MV-4-11 (cell line): ENCODE measurements at regions not wholly inside any gene's neighbourhood (a gene's known extent, or its start where the extent isn't known, plus 50 kb on each side); places are given as distances from the start of the nearest gene placed in this dataset.

Experiments
- DNase-seq: peaks from one replicate; lab custom pipeline; 2025; lab: John Stamatoyannopoulos, UW

DNA sequence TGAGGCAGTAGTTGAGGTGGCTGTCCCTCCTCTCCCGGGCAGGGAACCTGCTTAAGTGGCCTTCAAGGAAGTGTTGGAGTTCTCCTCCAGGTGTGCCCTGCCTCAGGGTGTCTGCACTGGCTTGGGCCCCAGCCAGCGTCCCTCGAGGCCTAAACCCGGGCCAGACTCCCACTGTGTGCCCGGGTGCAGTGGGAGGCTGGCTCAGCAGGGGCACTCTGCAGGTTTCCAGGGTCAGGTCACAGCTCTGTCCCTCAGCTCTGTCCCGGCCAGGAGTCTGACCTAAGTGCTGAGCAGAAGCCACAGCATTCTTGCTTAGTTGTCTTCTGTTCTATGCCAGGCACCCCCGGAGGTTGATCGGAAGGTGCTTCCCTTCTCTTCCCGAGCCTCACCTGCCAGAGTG, 69.0 kb upstream of the OTOS start:
- DNase-seq = no peak

DNA sequence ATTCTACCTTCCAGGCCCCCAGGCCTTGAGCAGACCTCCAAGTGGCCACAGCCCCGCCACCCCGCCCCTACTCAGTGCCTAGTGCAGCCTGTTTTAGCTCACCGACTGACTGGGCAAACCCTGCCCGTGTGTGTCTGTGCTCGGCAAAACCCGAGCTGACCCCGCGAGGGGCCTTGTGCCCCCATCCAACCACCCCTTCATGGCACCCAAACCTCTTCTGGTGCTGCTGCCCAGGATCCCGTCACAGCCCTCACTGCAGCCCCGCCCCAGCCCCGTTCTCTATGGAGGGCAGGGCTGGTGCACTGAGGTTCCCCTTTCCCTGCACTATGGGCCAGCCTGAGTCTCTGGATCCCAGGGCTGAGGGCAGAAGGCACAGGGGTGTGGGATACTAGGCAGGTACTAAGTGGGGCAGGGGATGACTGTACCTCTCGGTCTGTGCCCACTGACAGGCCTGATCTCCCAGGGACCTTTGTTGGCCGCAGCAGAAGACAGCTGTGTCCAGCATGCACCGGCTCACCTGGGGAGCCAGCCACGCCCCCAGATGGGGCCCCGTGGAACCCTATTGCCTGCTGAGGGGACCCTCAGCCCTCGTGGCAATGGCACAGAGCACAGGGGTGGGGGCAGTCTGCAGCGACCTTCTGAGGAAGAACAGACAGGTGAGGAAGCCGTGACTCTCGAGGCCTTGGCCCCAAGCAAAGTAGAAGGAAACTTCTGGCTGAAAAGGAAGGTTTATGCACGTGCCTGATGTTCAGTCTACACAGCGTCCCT, 69.9 kb upstream of the OTOS start:
- DNase-seq = no peak

DNA sequence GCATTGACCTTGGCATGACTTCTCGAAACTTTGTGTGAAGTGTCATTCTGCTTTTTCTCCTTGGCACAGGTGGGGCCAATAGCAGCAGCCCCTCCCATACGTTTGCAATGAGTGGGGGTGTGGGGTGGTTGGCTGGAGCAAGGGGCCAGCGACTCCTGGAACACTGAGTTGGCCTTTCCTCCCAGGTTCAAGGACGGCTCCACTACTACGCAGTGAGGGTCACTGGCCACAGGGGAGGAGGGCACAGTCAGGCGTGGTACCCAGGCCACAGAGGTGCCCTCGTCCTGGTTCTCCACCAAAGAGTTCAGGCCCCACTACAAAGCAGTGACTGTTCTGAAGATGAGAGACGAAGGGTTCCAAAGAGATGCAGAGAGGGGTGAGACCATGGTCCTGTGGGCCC, 70.6 kb upstream of the OTOS start:
- no peak for DNase-seq

DNA sequence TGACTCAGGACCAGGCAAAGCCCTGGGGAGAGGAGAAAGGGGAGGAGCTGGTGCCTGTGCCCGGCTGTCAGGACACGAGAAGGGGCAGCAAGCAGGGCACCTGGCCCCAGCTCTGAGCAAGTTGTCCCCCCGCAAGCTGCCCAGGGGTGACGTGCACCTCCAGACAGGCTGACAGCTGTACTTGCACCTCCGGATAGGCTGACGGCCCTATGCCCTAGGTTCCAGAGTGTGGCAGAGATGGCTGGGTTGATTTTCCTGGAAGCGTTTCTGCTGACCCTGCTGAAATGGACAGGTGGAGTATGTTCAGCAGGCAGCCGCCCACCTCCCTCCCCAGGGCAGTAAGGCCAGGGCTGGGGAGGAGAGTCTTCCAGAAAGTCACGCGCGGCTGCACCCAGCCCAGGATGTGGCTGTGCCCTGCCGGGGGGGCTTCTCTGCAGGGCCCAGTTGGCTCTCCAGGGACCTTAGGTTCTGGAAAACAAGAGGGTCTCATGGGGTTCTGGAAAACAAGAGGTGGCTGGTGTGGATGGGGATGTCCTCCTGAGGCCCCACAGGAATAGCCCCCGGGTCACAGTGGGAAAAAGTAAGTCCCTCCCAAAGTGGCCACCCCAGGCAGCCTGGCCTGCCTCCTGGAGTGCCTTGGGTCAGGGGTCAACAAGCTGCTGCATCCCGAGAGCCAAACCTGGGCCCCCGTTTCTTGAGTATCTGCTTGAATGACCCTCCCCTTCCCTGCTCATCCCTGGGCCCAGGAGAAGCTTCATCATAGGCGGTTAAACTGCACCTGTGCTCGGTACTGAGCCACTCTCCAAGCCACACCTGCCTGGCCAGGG, 71.4 kb upstream of the OTOS start:
- DNase-seq = no peak

DNA sequence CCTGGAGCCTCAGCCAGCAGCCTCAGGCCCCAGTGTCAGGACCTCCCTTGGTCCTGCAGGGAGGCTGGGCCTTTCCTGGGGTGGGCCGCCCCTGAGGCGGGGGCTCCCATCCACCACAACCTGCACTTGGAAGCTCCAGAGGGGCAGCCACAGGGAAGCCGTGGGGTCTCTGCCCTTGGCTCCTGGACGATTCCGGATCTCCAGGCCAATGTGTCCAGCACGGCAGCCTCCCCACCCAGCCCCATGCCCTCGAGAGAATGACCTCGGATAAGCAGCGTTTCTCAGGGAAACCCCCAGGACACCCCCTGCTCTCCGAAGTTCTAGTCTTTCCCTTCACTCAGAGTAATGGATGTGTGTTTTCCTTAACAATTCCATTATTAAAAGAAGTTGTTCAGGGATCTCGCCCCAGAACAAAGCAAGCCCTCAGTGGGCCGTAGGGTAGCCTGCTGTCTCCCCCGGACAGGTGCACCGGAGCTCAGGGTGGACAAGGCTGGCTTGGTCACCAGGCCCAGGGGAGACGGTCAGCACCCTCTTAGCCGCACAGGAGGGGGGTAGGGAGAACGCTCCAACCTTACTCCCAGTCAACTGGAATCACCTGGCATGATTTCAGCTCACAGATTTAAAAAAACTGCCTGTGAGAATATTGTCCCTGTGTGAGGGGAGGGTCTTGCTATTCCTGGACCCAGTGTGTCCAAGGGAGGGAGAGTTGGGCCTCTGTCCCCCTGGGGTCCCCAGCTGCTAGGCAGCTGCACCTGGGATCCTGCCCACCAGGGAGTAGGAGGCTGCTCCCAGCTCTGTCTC, 72.2 kb upstream of the OTOS start:
- DNase-seq = no peak

DNA sequence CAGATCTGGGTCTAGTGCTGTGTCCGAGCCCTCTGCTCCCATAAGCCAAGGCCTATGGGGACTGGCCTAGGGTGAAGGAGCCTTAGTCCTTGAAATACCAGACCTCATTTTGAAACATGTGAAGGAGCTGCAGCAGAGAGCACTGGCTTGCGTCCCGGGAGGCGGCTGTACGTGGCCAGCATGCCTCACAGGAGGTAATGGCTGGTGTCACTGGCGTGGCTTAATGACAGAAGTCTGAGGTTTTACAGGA, 72.7 kb upstream of the OTOS start:
- no peak for DNase-seq

DNA sequence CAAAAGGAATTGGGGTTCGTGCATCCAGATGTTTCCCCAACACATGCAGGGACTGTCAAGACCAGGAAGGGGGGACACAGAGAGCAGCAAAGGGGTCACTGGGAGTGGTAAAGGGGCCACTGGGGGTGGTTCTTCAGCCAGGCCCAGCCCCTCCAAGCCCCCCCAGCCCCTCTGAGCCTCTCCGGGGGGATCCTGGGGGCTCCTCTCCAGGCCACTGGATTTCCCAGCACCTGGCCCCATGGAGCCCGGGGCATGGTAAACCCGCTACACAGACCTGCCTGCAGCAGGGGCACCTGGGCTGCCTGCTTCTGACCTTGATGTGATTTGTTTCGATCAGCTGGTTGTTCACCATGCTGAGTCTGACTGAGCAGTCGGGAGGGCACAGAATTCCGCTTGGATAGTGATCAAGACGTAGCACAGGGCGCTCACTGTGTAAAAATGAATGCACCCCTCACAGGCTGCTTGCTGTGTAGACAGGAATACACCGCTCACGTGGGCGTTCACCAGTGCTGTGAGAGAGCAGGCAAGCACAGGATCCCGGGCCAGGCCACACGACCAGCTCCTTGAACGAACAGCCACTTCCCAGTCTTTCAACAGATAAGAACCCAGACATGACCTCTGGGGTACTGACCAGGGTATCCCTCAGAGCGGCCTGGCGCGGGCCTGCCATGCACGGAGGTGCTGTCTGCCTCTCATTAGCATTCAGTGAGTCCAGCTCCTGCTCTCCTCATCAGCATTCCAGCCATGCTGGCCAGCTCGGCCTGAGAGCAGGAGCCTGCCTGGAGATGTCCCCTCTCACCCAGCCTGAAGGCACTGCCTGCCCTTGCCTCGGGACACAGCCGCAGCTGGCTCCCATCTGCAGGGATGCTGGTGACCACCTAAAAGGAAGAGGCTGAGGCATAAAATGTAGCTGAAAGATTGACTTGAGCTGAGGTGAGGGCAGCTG, 73.3 kb upstream of the OTOS start:
- DNase-seq = no peak

DNA sequence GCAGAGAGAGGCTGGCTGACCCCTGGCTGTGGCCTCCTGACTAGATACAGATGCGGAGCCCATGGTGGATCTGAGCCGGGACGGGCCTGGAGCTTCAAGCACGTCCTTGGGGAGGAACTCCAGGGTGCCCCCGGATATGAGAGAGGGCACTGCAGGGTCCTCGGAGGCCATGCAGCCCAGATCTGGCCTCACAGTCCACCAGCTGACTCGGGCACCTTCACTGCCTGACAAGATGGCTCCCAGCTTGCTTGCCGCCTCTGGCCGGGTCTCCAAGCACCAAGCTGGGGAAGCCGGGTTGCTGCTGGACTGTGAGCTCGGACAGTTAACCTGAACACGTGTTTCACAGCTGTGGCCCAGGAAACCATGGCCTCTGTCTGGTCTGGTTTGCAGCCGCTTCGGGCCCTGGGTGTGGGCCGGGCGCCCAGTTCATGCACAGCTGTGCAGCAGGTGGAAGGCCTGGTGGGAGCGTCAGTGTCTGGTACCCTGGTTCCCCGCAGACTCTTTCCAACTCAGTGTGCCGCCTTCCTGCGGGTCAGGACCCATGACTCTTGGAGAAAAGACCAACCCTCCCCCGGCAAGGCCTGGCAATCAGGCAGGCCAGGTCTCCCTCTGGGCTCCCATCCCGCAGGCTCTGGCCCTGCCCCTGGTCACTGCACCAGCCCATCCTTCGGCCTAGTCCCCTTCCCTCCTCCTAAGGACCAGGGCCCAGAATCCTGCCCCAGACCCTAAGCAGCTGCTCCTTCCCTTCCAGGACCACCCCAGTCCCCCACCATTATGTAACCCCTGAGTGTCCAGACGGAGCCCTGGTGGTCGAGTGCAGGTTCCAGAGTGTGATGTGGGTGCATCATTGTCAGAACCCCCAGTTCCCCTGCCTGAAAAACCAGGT, 74.6 kb upstream of the OTOS start:
- no peak for DNase-seq

DNA sequence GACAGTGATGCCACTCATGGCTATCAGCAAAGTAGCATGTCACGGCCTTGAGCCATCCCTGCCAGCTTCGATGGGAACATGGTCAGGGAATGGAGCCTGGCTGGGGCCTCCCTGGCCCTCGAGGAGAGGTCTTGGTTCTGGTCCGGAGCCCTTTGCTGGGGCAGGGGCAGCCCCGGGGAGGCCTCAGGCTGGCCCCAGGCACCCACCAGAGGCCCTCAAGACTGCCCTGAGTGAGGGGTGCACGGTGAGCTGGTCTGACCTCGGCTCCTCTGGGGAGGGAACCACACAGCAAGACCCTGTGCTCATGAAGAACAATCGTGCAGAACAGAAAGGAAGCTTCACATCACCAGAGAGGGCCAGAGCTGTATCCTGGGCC, 75.2 kb upstream of the OTOS start:
- no peak for DNase-seq

DNA sequence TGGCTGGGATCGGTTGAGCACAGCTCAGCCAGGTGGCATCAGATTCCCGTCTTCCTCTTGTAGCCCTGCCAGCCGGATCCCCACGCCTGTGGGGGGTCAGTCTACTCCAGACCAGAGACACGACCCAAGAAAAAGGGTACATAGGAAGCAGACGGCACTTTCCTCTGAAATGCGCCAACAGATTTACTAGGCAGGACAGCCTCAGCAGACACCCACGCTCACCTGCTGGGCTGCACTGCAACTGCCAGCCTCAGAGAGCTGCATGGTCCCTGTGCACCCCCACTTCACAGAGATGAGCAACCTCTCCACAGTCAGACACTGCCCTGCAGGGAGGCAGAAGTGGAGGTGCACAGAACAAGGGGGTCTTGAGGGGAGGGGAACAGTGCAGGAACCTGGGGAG, 75.7 kb upstream of the OTOS start:
- DNase-seq = no peak

DNA sequence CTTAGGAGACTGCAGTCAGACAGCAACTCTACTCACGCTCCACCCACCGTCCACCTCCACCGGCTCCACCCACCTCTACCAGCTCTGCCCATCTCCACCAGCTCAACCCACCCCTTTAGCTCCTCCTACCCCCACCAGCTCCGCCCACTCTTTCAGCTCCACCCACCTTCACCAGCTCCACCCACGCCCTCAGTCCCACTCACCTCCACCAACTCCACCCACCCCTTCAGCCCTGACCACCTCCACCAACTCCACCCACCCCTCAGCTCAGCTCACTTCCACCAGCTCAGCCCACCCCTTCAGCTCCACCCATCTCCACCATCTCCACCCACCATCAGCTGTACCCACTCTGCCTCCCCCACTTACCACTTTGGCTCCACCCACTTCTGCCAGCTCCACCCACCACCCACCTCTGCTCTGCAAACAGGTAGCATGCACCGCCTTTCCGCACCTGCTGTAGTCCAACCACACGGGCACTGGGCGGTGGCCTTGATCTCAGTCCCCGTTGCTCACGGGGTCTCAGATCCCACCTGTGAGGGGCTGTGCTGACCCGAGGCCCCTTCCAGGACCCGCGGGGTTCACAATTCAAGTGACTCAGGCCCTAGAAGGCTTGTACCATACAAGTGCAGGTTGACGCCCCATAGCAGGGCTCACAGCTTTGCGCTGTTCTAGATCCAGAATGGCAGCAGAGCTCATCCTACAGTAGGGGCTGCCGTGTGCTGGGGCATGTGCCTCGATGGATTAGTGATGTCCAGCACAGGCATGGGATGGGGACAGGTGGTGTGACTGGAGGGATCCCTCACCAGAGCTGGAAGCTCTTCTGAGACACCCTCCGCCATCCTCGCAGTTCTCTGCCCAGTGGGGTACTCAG, 77.2 kb upstream of the OTOS start:
- DNase-seq = no peak

DNA sequence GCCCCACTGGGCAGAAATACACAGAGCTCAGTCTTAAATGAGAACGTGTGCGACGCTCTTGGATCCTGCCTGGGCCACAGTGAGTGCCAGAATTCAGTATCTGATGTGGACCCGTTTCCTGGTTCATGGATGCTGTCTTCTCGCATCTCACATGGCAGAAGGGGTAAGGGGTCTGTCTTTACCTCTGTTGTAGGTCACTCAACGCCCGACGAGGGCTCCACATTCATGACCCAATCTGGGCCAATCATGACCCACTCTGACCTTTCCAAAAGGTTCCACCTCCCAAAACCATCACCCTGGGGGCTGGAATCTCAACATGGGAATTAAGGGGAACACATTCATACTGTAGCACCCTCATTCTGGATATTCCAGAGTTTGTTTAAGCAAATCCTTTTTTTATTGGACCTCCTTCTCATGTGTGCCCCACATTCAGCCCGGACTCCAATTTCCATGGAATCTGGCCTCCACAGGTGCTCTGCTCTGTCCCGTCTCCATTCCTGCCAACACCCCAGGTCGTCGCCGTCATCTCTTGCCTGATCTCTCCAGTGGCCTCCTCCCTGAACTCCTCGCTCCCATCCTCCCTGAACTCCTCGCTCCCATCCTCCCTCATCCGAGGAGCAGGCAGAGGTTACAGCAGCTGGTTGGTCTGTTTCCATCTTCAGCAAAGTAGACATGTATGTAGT, 78.9 kb upstream of the OTOS start:
- DNase-seq = no peak

DNA sequence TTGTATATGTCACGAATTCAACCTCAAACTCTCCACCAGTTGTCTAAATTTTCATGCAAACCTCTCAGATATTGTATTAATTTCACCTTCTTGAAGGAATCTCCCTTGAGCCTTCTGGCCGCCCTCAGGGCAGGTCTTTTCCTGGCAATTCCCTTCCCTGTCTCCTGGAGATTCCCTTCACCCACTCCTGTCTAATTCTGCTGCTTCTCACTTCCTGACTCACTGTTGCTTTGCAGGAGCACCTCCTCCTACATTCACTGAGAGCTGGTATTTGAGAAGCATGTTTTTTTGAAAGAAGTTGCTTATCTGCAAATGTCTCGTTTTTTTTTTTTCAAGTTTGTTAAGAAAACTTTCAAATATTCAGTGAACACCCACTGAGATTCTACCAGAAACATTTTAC, 79.9 kb upstream of the OTOS start:
- no peak for DNase-seq

DNA sequence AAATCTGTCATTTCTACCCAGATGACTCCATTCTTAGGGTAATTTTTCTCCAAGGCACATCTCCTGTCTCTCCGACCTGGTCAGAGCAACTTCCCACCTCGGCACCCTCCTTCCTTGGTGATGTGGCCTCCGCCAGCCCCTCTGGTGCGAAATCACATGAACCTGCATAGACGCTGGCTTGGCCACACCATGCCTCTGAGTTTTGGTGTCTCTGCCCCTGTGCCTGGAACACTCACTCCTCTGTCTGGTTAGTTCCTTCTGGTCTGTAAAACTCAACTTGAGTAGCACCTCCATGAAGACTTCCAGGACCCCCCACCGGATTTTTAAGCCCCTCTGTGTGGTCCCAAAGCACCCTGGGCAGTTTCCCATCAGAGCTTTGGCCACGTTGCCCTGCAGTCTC, 83.2 kb upstream of the OTOS start:
- DNase-seq = no peak

DNA sequence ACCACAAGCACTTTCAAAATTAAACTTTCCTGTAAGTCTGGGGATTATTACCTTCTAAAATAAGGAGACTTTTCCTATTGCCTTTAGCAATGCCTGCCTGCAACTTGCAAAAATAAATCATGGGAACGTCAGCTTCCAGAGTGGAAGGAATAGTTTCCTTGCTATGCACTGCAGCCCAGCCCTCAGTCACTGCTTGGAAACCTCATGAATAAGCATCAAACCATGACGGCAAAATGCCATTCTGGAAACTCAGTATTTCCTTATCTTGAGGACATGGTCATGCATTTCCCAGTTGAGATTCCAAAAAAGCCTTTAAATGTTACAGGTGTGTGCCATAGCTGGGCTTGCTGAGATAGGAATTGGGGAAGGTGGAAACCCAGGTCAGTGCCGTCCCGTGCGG, 84.2 kb upstream of the OTOS start:
- DNase-seq = no peak

DNA sequence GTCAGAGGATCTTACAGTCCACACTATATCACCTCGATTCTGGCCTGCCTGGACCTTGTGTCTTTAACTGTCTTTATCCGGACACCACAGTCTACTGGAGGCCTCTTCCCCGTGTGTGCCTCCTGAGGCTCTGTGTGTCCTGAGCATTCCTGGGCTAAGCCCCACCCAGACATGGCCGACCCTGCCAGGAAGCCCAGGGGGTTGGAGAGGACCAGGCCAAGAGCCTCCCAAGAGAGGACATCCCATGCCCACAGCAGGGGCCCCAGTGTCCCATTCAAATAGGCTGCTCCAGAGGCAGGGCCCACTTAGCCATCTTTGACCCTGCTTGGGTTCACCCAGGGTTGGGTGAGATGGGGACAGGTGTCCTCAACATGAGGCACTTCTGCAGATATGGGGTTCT, 84.7 kb upstream of the OTOS start:
- DNase-seq = no peak

DNA sequence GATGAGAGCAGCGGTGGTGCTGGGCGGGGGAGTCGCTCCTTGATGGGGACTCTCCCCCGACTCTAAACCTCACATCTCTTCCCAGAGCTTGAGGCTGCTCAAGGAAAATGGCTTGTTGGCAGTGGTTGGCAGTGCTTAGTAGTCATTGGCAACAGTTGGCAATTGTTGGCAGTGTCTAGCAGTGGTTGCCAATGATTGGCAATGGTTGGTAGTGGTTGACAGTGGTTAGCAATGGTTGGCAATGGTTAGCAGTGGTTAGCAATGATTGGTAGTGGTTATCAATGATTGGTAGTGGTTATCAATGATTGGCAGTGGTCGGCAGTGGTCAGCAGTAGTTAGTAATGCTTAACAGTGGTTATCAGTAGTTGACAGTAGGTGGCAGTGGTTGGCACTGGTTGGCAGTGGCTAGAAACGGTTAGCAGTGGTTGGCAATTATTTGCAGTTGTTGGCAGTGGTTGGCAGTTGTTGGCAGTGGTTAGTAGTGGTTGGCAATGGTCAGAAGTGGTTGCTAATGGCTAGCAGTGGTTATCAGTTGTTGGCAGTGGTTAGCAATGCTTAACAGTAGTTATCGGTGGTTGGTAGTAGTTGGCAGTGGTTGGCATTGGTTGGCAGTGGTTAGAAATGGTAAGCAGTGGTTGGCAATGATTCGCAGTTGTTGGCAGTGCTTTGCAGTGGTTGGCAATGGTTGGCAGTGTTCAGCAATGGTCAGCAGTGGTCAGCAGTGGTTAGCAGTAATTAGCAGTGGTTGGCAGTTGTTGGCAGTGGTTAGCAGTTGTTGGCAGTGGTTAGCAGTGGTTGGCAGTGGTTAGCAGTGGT, 85.4 kb upstream of the OTOS start:
- DNase-seq = no peak

DNA sequence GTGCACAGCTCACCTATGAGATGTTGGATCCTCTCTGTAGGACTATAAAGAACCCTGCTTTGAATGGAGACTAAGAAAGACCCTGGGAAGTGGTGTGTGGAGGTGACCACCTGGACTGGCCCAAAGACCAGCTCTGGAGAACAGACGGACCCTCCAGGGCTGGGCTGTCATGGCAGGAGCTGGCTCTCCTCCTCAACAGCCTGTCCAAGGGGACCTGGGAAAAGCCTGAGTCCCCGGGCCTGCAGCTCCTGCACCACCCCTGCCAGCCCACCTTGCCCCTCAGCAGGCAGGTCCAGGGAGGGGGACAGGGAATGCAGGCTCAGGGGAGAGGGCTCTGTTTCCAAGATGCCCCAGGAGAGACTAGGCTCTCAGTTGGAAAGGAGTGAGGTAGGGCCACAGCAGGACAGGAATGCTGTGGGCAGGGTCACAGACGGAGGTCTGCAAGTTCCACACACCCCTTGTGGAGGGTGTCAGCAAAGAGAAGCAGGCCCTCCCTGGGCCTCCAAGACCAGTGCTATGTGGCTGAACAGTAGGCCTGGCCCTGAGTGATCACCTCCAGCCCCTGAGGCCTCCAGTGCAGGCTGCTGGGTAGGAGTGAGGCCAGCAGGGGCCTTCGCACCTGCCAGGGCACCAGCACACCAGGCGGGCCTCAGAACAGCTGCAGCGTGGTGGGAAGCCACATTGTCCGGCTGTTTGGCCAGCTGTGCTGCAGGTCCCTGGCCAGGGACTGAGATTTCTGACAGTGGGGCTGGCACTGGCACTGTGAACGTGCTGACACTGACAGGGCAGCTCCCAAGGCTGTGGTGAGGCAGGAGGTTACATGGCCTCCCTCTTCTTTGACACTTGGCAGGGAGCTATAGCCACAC, 86.4 kb upstream of the OTOS start:
- no peak for DNase-seq
